KMS-11 (cell line): ENCODE measurements at regions not wholly inside any gene's neighbourhood (a gene's known extent, or its start where the extent isn't known, plus 50 kb on each side); places are given as distances from the start of the nearest gene placed in this dataset.

Source experiments
- H2AFZ ChIP-seq: fragments of 200-600 bp; sonication (generic); 2 replicates; pipeline ENCODE4 v1.6.1; 2016; ENCODE audit warnings: antibody characterized with exemption, mixed run types, low read depth
- H3K27ac ChIP-seq: fragments of 200-600 bp; sonication (generic); 2 replicates; pipeline ENCODE4 v1.6.1; 2016; ENCODE audit warnings: mild to moderate bottlenecking, mixed run types
- H3K27me3 ChIP-seq: fragments of 200-600 bp; sonication (generic); 2 replicates; pipeline ENCODE4 v1.6.1; 2017; ENCODE audit warnings: mild to moderate bottlenecking, low read depth, mixed run types, moderate library complexity; ENCODE audit not compliant: insufficient read depth
- H3K36me3 ChIP-seq: fragments of 200-600 bp; sonication (generic); 2 replicates; pipeline ENCODE4 v1.6.1; 2017; ENCODE audit warnings: mild to moderate bottlenecking, mixed run types; ENCODE audit not compliant: insufficient read depth
- H3K4me1 ChIP-seq: fragments of 200-600 bp; sonication (generic); 2 replicates; pipeline ENCODE4 v1.6.1; 2016; ENCODE audit warnings: mild to moderate bottlenecking, low read depth, mixed run types; ENCODE audit not compliant: poor library complexity, severe bottlenecking
- H3K4me2 ChIP-seq: fragments of 200-600 bp; sonication (generic); 2 replicates; pipeline ENCODE4 v1.7.0; 2016; ENCODE audit warnings: mild to moderate bottlenecking, mixed run types
- H3K4me3 ChIP-seq: fragments of 200-600 bp; sonication (generic); IDR thresholded peaks from 2 replicates; pipeline ENCODE4 v1.6.1; 2017; ENCODE audit warnings: low read depth, low read length, mixed read lengths; ENCODE audit not compliant: insufficient read depth
- H3K79me2 ChIP-seq: fragments of 200-600 bp; sonication (generic); 2 replicates; pipeline ENCODE4 v1.6.1; 2016; ENCODE audit warnings: low read depth, mixed run types; ENCODE audit not compliant: insufficient read depth
- H3K9ac ChIP-seq: fragments of 200-600 bp; sonication (generic); 2 replicates; pipeline ENCODE4 v1.6.1; 2016; ENCODE audit warnings: mild to moderate bottlenecking, mixed run types
- H4K20me1 ChIP-seq: fragments of 200-600 bp; sonication (generic); 2 replicates; pipeline ENCODE4 v1.6.1; 2016; ENCODE audit warnings: mild to moderate bottlenecking, mixed run types; ENCODE audit not compliant: insufficient read depth
- CTCF ChIP-seq: fragments of 200-600 bp; sonication (generic); conservative IDR thresholded peaks from 2 replicates; pipeline ENCODE4 v1.6.1; 2017; ENCODE audit warnings: low read depth, mild to moderate bottlenecking, antibody characterized with exemption, low read length, moderate library complexity, mixed read lengths

GRCh38 chr4:125140966-125141495 lies 173.7 kb upstream of the FAT4 start:
- H3K4me1 ChIP-seq = no peaks in the 10 kb centered on the region

GRCh38 chr4:125135652-125136051 lies 179.1 kb upstream of the FAT4 start:
- Histone ChIP-seq H3K4me1 (no peaks in the 10 kb centered on the region), H3K27ac (no peak overlapping the region), H3K4me3 (no peak overlapping the region), H2AFZ (no peak overlapping the region), H4K20me1 (no peaks in the 10 kb centered on the region), H3K27me3 (no peaks in the 10 kb centered on the region), H3K79me2 (no peaks in the 10 kb centered on the region), H3K36me3 (no peaks in the 10 kb centered on the region), H3K9ac (no peak overlapping the region), H3K4me2 (no peak overlapping the region)
- TF ChIP-seq CTCF = no peak

More at GRCh38 chr4:125140966-125141495, 173.7 kb upstream of the FAT4 start:
- Histone ChIP-seq H3K27me3 (no peaks in the 10 kb centered on the region), H3K4me3 (no peak overlapping the region), H3K4me2 (no peak overlapping the region), H3K9ac (no peak overlapping the region), H3K27ac (no peak overlapping the region), H3K36me3 (no peaks in the 10 kb centered on the region), H4K20me1 (no peaks in the 10 kb centered on the region), H3K79me2 (no peaks in the 10 kb centered on the region), H2AFZ (no peak overlapping the region)
- no peak for TF ChIP-seq CTCF

GRCh38 chr4:125132729-125133128 lies 182.0 kb upstream of the FAT4 start:
- Histone ChIP-seq H3K27ac (no peak overlapping the region), H3K4me1 (no peaks in the 10 kb centered on the region), H2AFZ (no peak overlapping the region), H3K4me3 (no peak overlapping the region), H3K27me3 (no peaks in the 10 kb centered on the region), H3K9ac (no peak overlapping the region), H4K20me1 (no peaks in the 10 kb centered on the region), H3K79me2 (no peaks in the 10 kb centered on the region), H3K36me3 (no peaks in the 10 kb centered on the region), H3K4me2 (no peak overlapping the region)
- TF ChIP-seq CTCF = no peak

- Histone ChIP-seq H3K4me2 (no peak overlapping the region), H3K9ac (no peak overlapping the region), H3K4me3 (no peak overlapping the region), H2AFZ (no peak overlapping the region), H3K4me1 (no peaks in the 10 kb centered on the region), H4K20me1 (no peaks in the 10 kb centered on the region), H3K79me2 (no peaks in the 10 kb centered on the region), H3K27ac (no peak overlapping the region), H3K27me3 (no peaks in the 10 kb centered on the region), H3K36me3 (no peaks in the 10 kb centered on the region)
- TF ChIP-seq CTCF = no peak
Measured at GRCh38 chr4:125131891-125132680, 182.7 kb upstream of the FAT4 start.
